Fibroblast of lung (primary cell): ENCODE measurements at regions not wholly inside any gene's neighbourhood (a gene's known extent, or its start where the extent isn't known, plus 50 kb on each side); places are given as distances from the start of the nearest gene placed in this dataset.

Experiments
- DNase-seq, 2 donors: peaks; one replicate each; pipeline versions ENCODE4 v3.0.0 to v3.0.0-alpha.2; 2010; ENCODE audit warnings: low read depth in 2 of 2
- H2AFZ ChIP-seq: 2 replicates; pipeline ENCODE4 v1.5.1; 2012; ENCODE audit warnings: low read length, control low read depth, inconsistent platforms
- H3K27ac ChIP-seq: 2 replicates; pipeline ENCODE4 v1.5.1; 2011; ENCODE audit warnings: low read length, control low read depth; ENCODE audit not compliant: insufficient read depth
- H3K27me3 ChIP-seq: 2 replicates; pipeline ENCODE4 v1.5.1; 2011; ENCODE audit warnings: mild to moderate bottlenecking, low read length; ENCODE audit not compliant: control insufficient read depth, insufficient read depth
- H3K36me3 ChIP-seq: 2 replicates; pipeline ENCODE4 v1.5.1; 2011; ENCODE audit warnings: low read length; ENCODE audit not compliant: control insufficient read depth, insufficient read depth
- H3K4me1 ChIP-seq: 2 replicates; pipeline ENCODE4 v1.5.1; 2011; ENCODE audit warnings: low read length; ENCODE audit not compliant: control insufficient read depth, insufficient read depth; ENCODE audit errors: extremely low read depth
- H3K4me2 ChIP-seq: 2 replicates; pipeline ENCODE4 v1.5.1; 2011; ENCODE audit warnings: low read length, control low read depth; ENCODE audit not compliant: insufficient read depth; ENCODE audit errors: extremely low read depth
- H3K4me3 ChIP-seq, 4 experiments: fragments of 200-600 bp in 1 of 4; sonication (generic) in 1 of 4; replicated peaks in 1 of 4; 2 replicates each; pipeline ENCODE4 v1.5.1; 2011 to 2016; ENCODE audit warnings: low read length in 4 of 4, low read depth in 3 of 4, mild to moderate bottlenecking in 3 of 4, control low read depth in 2 of 4, inconsistent platforms in 1 of 4, mixed read lengths in 1 of 4; ENCODE audit not compliant: insufficient read depth in 1 of 4; ENCODE audit errors: control extremely low read depth in 1 of 4
- H3K79me2 ChIP-seq: 2 replicates; pipeline ENCODE4 v1.5.1; 2012; ENCODE audit warnings: mild to moderate bottlenecking, low read length, inconsistent platforms; ENCODE audit not compliant: control insufficient read depth, insufficient read depth
- H3K9ac ChIP-seq: 2 replicates; pipeline ENCODE4 v1.5.1; 2011; ENCODE audit warnings: mild to moderate bottlenecking, low read length, control low read depth; ENCODE audit not compliant: insufficient read depth
- H3K9me3 ChIP-seq: 2 replicates; pipeline ENCODE4 v1.5.1; 2012; ENCODE audit warnings: low read depth, low read length; ENCODE audit not compliant: control insufficient read depth, insufficient read depth
- H4K20me1 ChIP-seq: 2 replicates; pipeline ENCODE4 v1.5.1; 2011; ENCODE audit warnings: low read length; ENCODE audit not compliant: control insufficient read depth, insufficient read depth; ENCODE audit errors: extremely low read depth
- CTCF ChIP-seq, 2 donors: IDR thresholded peaks in 1 of 2; conservative IDR thresholded peaks in 1 of 2; 1 replicate in 1 of 2; 2 replicates in 1 of 2; pipeline ENCODE4 v1.5.1; 2011 to 2012; ENCODE audit warnings: low read length in 2 of 2, control low read depth in 1 of 2, inconsistent platforms in 1 of 2, low read depth in 1 of 2, mild to moderate bottlenecking in 1 of 2
- EZH2 ChIP-seq: IDR thresholded peaks from 2 replicates; pipeline ENCODE4 v1.5.1; 2012; ENCODE audit warnings: low read length, control low read depth, mild to moderate bottlenecking; ENCODE audit errors: missing control alignments

DNA sequence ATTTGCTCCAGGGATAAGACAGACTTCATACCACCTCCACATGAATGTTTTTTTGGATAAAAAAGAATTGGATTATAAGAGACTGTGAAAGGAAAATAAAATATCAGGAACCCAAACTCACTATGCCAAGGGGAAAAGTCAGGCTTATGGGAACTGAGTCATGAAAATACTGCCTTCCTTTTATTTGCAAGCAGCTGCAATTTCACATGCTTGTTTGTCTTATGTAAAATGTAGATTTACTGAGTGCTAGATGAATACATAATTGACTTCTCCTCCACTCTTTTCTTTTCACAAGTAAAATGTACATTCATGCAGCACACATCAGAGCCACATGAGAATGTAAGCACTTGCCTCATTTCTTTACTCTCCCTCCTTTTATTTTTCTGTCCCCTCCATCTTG, 940.8 kb upstream of the MBL2 start:
- Histone ChIP-seq H3K4me1 (no peaks in the 10 kb centered on the region), H3K27me3 (no peaks in the 10 kb centered on the region), H3K4me3 (no peak overlapping the region), H3K9me3 (no peaks in the 10 kb centered on the region), H3K36me3 (no peaks in the 10 kb centered on the region), H3K4me2 (no peak overlapping the region), H4K20me1 (no peaks in the 10 kb centered on the region), H3K9ac (no peak overlapping the region), H2AFZ (no peak overlapping the region), H3K27ac (no peak overlapping the region), H3K79me2 (no peaks in the 10 kb centered on the region)
- DNase-seq: no peak
- TF ChIP-seq CTCF (conservative IDR thresholded peaks at IDR 0.05 in 1 of 2, IDR thresholded peaks at IDR 0.05 in 1 of 2; ENCODE audit: low read depth in 1 of 2, low read length in 2 of 2) (no peak), EZH2 (no peak)

GRCh38 chr10:53702489-53702888, 929.9 kb upstream of the MBL2 start:
- no peak overlapping the region for H3K4me2 ChIP-seq
- H3K27ac ChIP-seq: no peak overlapping the region
- H3K9me3 ChIP-seq: no peaks in the 10 kb centered on the region
- H2AFZ ChIP-seq: no peak overlapping the region
- no peak for TF ChIP-seq CTCF (conservative IDR thresholded peaks at IDR 0.05 in 1 of 2, IDR thresholded peaks at IDR 0.05 in 1 of 2; ENCODE audit: low read depth in 1 of 2, low read length in 2 of 2)
- no peak for TF ChIP-seq EZH2
- H3K9ac ChIP-seq: no peak overlapping the region
- no peaks in the 10 kb centered on the region for H3K79me2 ChIP-seq
- no peaks in the 10 kb centered on the region for H3K27me3 ChIP-seq
- no peak for DNase-seq
- no peaks in the 10 kb centered on the region for H3K4me1 ChIP-seq
- no peaks in the 10 kb centered on the region for H4K20me1 ChIP-seq
- no peaks in the 10 kb centered on the region for H3K36me3 ChIP-seq
- H3K4me3 ChIP-seq: no peak overlapping the region

DNA sequence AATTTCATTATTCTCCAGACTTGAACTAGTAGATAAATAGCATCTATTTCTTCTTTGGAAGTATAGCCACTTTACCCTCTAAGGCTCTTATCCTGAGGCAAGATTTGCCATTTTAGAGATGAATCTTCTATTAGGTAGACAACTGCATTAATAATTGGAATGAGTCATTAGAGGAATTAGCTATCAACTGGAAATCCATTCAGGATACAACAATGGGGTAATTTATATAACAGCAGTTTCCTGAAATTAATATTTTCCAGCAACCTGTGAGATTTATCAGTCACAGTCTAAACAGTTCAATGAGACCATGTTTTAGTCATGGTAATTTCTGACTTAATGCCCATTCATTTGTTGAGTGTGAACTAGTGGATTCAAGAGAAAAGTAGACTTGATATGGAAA, 928.6 kb upstream of the MBL2 start:
- Histone ChIP-seq H3K4me2 (no peak overlapping the region), H4K20me1 (no peaks in the 10 kb centered on the region), H3K27me3 (no peaks in the 10 kb centered on the region), H3K79me2 (no peaks in the 10 kb centered on the region), H3K9ac (no peak overlapping the region), H2AFZ (no peak overlapping the region), H3K4me1 (no peaks in the 10 kb centered on the region), H3K36me3 (no peaks in the 10 kb centered on the region), H3K4me3 (no peak overlapping the region), H3K27ac (no peak overlapping the region), H3K9me3 (no peaks in the 10 kb centered on the region)
- no peak for DNase-seq
- TF ChIP-seq EZH2: no peak
- TF ChIP-seq CTCF (conservative IDR thresholded peaks at IDR 0.05 in 1 of 2, IDR thresholded peaks at IDR 0.05 in 1 of 2; ENCODE audit: low read depth in 1 of 2, low read length in 2 of 2): no peak
